Panc1 (cell line): ENCODE measurements at regions not wholly inside any gene's neighbourhood (a gene's known extent, or its start where the extent isn't known, plus 50 kb on each side); places are given as distances from the start of the nearest gene placed in this dataset.

Source experiments
- POLR2AphosphoS5 ChIP-seq: IDR thresholded peaks from 2 replicates; pipeline ENCODE4 v1.6.1; 2012; ENCODE audit warnings: mild to moderate bottlenecking, low read depth, low read length, moderate library complexity
- REST ChIP-seq, 2 experiments: IDR thresholded peaks; 2 replicates each; pipeline ENCODE4 v1.6.1; 2011 to 2012; ENCODE audit warnings: low read depth in 2 of 2, control low read depth in 1 of 2, low read length in 1 of 2, mild to moderate bottlenecking in 1 of 2, moderate library complexity in 1 of 2; ENCODE audit not compliant: insufficient read depth in 1 of 2

DNA sequence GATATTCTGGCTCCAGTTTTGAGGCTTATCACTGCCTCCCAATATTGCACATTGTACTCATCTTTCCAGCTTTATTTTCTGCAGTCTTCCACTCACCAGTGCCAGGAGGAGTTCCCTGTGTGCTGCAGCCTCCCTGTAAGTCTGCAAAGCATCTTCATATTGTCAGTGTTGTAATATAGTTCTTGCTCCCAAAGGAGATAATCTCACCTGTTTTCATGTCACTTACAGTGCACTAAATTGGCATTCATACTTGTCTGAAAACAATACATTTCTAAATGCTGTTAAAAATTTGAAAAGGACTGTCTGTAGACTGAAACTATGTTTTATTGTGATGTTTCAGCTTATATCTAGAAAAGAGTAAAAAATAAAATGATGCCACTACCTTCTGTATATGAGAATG is 146.8 kb upstream of the TMTC1 start:
- TF ChIP-seq REST (IDR thresholded peaks at IDR 0.05; ENCODE audit: insufficient read depth in 1 of 2, low read depth in 2 of 2, low read length in 1 of 2) (no peak), POLR2AphosphoS5 (no peak)
